Suprapubic skin (tissue), 4 donors: ENCODE measurements at regions not wholly inside any gene's neighbourhood (a gene's known extent, or its start where the extent isn't known, plus 50 kb on each side); places are given as distances from the start of the nearest gene placed in this dataset.
"Not testable (repeated sequence)": the region's sequence is repeated elsewhere in the genome, so short reads cannot be mapped to it uniquely, and the experiment has no call there.

Experiments used
- DNase-seq, 2 donors: peaks; one replicate each; pipeline ENCODE4 v3.0.0-alpha.2; 2019; ENCODE audit warnings: low spot score in 2 of 2
- H3K27ac ChIP-seq: fragments of 200-600 bp; sonication (generic); one replicate; pipeline ENCODE4 v1.5.1; 2019
- H3K27me3 ChIP-seq: fragments of 200-600 bp; sonication (generic); one replicate; pipeline ENCODE4 v1.5.1; 2019
- H3K36me3 ChIP-seq: fragments of 200-600 bp; sonication (generic); one replicate; pipeline ENCODE4 v1.5.1; 2019
- H3K4me1 ChIP-seq: fragments of 200-600 bp; sonication (generic); one replicate; pipeline ENCODE4 v1.5.1; 2019
- H3K4me3 ChIP-seq: fragments of 200-600 bp; sonication (generic); one replicate; pipeline ENCODE4 v1.5.1; 2019; ENCODE audit warnings: mild to moderate bottlenecking
- H3K9me3 ChIP-seq: fragments of 200-600 bp; sonication (generic); one replicate; pipeline ENCODE4 v1.5.1; 2019
- CTCF ChIP-seq, 2 donors: fragments of 200-600 bp in 1 of 2; fragments of 450-650 bp in 1 of 2; sonication (generic) in 1 of 2; IDR thresholded peaks; one replicate each; pipeline ENCODE4 v1.5.1; 2016 to 2019; ENCODE audit warnings: antibody characterized with exemption in 2 of 2, mild to moderate bottlenecking in 1 of 2, moderate library complexity in 1 of 2
- EP300 ChIP-seq: sonication (generic); formaldehyde crosslinking; IDR thresholded peaks from one replicate; pipeline ENCODE4 v1.6.1; 2017; ENCODE audit warnings: antibody characterized with exemption
- POLR2A ChIP-seq, 2 donors: fragments of 450-650 bp; IDR thresholded peaks; one replicate each; pipeline ENCODE4 v1.6.1; 2017; ENCODE audit warnings: antibody characterized with exemption in 2 of 2, mild to moderate bottlenecking in 2 of 2, moderate library complexity in 2 of 2
- POLR2AphosphoS5 ChIP-seq, 3 donors: sonication (generic); formaldehyde crosslinking; IDR thresholded peaks; one replicate each; pipeline ENCODE4 v1.6.1; 2017; ENCODE audit warnings: antibody characterized with exemption in 3 of 3
- WGBS: methylation state at CpG from one replicate; pipeline ENCODE4 v1.1.5; 2018; 5-methylcytosine and 5-hydroxymethylcytosine counted together

GRCh38 chr11:134660416-134660815, 248.4 kb upstream of the B3GAT1 start:
- Histone ChIP-seq H3K27ac (no peak overlapping the region), H3K27me3 (peaks cover 2% of the 10 kb centered on the region), H3K4me1 (no peaks in the 10 kb centered on the region), H3K4me3 (no peak overlapping the region), H3K36me3 (no peaks in the 10 kb centered on the region), H3K9me3 (no peaks in the 10 kb centered on the region)
- TF ChIP-seq POLR2AphosphoS5 (IDR thresholded peaks at IDR 0.05) (no peak), CTCF (IDR thresholded peaks at IDR 0.05) (no peak), POLR2A (IDR thresholded peaks at IDR 0.05) (no peak), EP300 (no peak)
- 83% methylated on average over 1 of the region's 1 CpG for WGBS
- no peak for DNase-seq

GRCh38 chr11:134659882-134660281, 247.8 kb upstream of the B3GAT1 start:
- no peak overlapping the region for H3K27ac ChIP-seq
- no peaks in the 10 kb centered on the region for H3K36me3 ChIP-seq
- WGBS: 73% methylated on average over 8 of the region's 8 CpGs
- H3K4me3 ChIP-seq: no peak overlapping the region
- no peaks in the 10 kb centered on the region for H3K4me1 ChIP-seq
- peak in 1 of 2 donors; percentile 58 for DNase-seq
- H3K27me3 ChIP-seq: peaks cover 6% of the 10 kb centered on the region
- TF ChIP-seq POLR2A (IDR thresholded peaks at IDR 0.05) (no peak), EP300 (no peak), POLR2AphosphoS5 (IDR thresholded peaks at IDR 0.05) (no peak), CTCF (IDR thresholded peaks at IDR 0.05) (no peak)
- no peaks in the 10 kb centered on the region for H3K9me3 ChIP-seq

GRCh38 chr11:134658481-134659225, 246.6 kb upstream of the B3GAT1 start:
- DNase-seq: peak in 1 of 2 donors; percentile 45

GRCh38 chr11:134657631-134658030, 245.6 kb upstream of the B3GAT1 start:
- no peak for DNase-seq
- Histone ChIP-seq H3K27me3 (peaks cover 11% of the 10 kb centered on the region), H3K36me3 (no peaks in the 10 kb centered on the region), H3K9me3 (no peaks in the 10 kb centered on the region), H3K27ac (no peak overlapping the region), H3K4me1 (no peaks in the 10 kb centered on the region), H3K4me3 (no peak overlapping the region)
- 72% methylated on average over 4 of the region's 6 CpGs for WGBS
- TF ChIP-seq POLR2A (IDR thresholded peaks at IDR 0.05) (no peak), EP300 (no peak), CTCF (IDR thresholded peaks at IDR 0.05) (no peak), POLR2AphosphoS5 (IDR thresholded peaks at IDR 0.05) (no peak)

More at GRCh38 chr11:134658481-134659225, 246.6 kb upstream of the B3GAT1 start:
- TF ChIP-seq EP300 (no peak), POLR2A (IDR thresholded peaks at IDR 0.05) (no peak)
- Histone ChIP-seq H3K27ac (no peak overlapping the region), H3K27me3 (peaks cover 9% of the 10 kb centered on the region), H3K4me3 (no peak overlapping the region), H3K4me1 (no peaks in the 10 kb centered on the region), H3K9me3 (no peaks in the 10 kb centered on the region), H3K36me3 (no peaks in the 10 kb centered on the region)
- 76% methylated on average over 4 of the region's 4 CpGs for WGBS

- H3K36me3 ChIP-seq: no peaks in the 10 kb centered on the region
- H3K9me3 ChIP-seq: no peaks in the 10 kb centered on the region
- DNase-seq: peak in 1 of 2 donors; percentile 56
- no peak for TF ChIP-seq POLR2AphosphoS5 (IDR thresholded peaks at IDR 0.05)
- no peak for TF ChIP-seq EP300
- no peak for TF ChIP-seq POLR2A (IDR thresholded peaks at IDR 0.05)
- no peak for TF ChIP-seq CTCF (IDR thresholded peaks at IDR 0.05)
- peaks cover 17% of the 10 kb centered on the region for H3K27me3 ChIP-seq
- no peak overlapping the region for H3K27ac ChIP-seq
- no peak overlapping the region for H3K4me3 ChIP-seq
- WGBS: 66% methylated on average over 27 of the region's 29 CpGs
- H3K4me1 ChIP-seq: no peaks in the 10 kb centered on the region
These were observed 245.0 kb upstream of the B3GAT1 start for GRCh38 chr11:134656861-134657540.

GRCh38 chr11:134656086-134656840, 244.2 kb upstream of the B3GAT1 start:
- not testable (repeated sequence) for H3K9me3 ChIP-seq, H3K36me3 ChIP-seq, H3K27ac ChIP-seq, H3K4me1 ChIP-seq, H3K4me3 ChIP-seq
- DNase-seq: peak in 1 of 2 donors; percentile 47
- WGBS: 78% methylated on average over 27 of the region's 29 CpGs
- H3K27me3 ChIP-seq: peaks cover 17% of the 10 kb centered on the region
